A204.1 (cell line): ENCODE measurements at regions not wholly inside any gene's neighbourhood (a gene's known extent, or its start where the extent isn't known, plus 50 kb on each side); places are given as distances from the start of the nearest gene placed in this dataset.
"Not testable (repeated sequence)": the region's sequence is repeated elsewhere in the genome, so short reads cannot be mapped to it uniquely, and the experiment has no call there.

Experiments used
- FAIRE-seq: peaks from 2 replicates; lab custom pipeline; 2012; peaks lifted over from hg19 to GRCh38; lab: Jason Lieb, UNC

GRCh38 chr3:82741346-82741745 lies 979.9 kb upstream of the GBE1 start:
- no peak for FAIRE-seq

DNA sequence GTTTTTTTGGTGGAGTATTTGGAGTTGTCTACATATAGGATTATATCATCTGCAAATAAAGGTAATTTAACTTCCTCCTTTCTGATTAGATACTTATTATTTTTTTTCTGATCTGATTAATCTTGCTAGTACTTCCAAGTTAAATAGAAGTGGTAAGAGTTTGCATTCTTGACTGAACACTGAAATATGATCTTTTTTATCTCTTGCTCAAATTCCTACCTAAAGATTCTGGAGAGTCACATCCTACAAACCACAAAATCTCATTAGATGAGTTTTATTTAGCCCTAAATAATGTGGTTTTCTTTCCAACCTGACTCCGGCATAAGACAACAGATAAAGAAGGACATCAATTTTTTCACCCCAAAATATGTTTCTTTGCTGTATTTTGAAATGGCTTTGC lies 977.9 kb upstream of the GBE1 start:
- no peak for FAIRE-seq

GRCh38 chr3:82736696-82737277 lies 975.3 kb upstream of the GBE1 start:
- FAIRE-seq: no peak

DNA sequence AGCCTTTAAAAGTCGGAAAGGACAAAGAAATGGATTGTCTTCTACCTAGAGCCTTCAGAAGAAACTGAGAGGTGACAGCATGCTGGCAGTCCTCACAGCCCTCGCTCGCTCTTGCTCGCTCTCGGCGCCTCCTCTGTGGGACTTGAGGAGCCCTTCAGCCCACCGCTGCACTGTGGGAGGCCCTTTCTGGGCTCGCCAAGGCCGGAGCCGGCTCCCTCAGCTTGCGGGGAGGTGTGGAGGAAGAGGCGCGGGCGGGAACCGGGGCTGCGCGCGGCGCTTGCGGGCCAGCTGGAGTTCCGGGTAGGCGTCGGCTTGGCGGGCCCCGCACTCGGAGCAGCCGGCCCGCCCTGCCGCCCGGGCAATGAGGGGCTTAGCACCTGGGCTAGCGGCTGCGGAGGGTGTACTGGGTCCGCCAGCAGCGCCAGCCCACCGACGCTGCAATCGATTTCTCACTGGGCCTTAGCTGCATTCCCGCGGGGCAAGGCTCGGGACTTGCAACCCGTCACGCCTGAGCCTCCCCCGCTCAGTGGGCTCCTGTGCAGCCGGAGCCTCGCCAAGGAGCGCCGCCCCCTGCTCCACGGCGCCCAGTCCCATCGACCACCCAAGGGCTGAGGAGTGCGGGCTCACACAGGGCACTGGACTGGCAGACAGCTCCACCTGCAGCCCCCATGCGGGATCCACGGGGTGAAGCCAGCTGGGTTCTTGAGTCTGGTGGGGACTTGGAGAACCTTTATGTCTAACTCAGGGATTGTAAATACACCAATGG lies 953.8 kb upstream of the GBE1 start:
- no peak for FAIRE-seq

DNA sequence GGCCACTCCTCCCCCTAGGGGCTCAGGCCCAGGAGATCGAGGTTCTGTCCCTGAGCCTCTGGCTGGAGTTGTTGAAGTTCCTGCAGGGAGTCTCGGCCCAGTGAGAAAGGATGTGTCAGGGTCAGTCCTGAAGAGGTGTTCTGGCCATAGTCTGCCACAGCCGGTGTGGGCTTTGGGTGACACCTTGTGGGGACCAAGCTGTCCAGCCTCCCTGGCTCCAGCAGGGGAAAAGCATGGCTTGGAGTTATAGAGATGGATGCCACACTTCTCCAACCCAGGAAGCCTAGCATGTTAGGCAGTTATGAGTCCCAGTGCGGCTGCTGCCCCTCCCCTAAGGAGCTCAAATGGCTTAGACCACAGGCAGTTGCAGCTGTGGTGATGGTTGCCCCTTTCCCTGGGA lies 945.6 kb upstream of the GBE1 start:
- no peak for FAIRE-seq

DNA sequence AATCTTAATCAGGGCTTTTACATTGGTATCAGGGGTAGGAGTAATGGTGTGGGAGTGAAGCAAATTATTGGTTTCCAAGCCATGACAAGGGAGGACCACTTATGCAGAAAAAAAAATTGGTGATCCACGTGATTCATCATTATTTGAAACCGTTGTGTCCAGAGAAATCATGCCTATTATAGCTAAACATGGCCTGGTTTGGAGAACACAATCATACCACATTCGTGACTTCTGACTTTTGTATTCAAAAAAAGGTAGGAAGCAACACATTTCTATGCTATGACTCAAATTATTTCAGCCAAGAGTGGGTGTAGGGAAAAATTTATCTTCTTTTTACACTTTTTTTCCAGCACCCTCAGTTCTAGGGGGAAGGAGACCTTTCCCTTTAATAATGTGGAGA lies 924.3 kb upstream of the GBE1 start:
- FAIRE-seq: no peak

- no peak for FAIRE-seq
Observed at GRCh38 chr3:82676356-82677026, 915.0 kb upstream of the GBE1 start.

- peak; percentile 23 for FAIRE-seq
Observed at GRCh38 chr3:82672966-82673365, 911.5 kb upstream of the GBE1 start.

DNA sequence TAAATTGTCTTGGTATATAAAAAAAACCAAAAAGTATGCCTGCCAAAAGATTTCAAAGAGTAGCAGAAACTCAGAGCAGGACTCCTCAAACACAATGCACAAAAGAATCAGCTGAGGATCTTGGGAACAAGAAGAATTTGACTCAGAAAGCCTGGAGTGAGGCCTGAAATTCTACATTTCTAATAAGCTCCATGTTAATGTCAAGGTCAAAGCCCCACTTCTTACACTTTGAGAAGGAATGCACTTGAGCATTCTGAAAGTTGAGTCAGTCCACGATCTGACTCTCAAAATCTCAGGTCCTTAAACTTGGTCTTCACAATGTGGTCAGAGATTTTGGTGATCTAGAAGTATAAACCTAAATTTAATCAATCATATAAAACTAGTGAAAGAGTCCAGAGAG lies 910.0 kb upstream of the GBE1 start:
- FAIRE-seq: no peak

DNA sequence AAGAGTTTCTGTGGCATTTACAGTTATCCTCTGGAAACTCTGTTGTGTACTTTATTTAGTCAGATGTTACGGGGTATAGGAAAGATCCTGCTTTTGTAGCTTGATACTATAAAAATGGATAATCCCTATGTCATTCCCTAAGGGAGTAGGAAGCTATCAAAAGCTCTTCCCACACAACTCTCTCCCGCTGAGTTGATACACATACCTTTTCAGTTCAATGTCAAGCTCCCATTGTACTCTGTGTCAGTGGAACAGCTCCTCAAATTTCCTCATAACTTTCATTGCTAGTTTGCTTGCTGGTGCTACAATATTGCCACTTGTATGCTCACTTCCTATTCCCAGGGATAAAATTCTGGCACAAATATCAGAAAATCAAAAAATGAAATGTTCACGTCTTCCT lies 893.3 kb upstream of the GBE1 start:
- no peak for FAIRE-seq

- FAIRE-seq: no peak
Observed at GRCh38 chr3:82643948-82644347, 882.5 kb upstream of the GBE1 start.

- no peak for FAIRE-seq
Observed at GRCh38 chr3:82641701-82642100, 880.3 kb upstream of the GBE1 start.

DNA sequence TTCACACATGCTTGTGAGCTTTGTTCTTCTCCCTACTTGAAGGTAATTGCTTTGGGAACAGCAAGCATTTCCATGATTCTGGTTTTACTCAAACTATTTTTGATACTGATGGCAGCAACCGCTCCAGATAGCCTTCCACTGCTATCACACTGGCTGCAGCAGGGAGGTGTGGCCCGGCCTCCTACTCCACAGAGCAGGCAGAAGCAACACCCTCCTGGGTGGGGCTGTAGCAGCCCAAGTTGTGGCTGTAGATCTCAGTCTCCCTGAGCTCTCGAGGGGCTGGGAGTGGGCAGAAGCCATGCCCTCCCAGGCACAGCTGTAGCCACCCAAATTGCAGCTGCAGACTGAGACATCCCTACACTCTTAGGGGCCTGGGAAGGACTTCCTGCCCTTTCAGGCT lies 878.8 kb upstream of the GBE1 start:
- no peak for FAIRE-seq

- no peak for FAIRE-seq
Observed at GRCh38 chr3:82637574-82637973, 876.1 kb upstream of the GBE1 start.

- no peak for FAIRE-seq
Observed at GRCh38 chr3:82636177-82636576, 874.7 kb upstream of the GBE1 start.

GRCh38 chr3:82633319-82633718 lies 871.9 kb upstream of the GBE1 start:
- no peak for FAIRE-seq

GRCh38 chr3:82629937-82630336 lies 868.5 kb upstream of the GBE1 start:
- FAIRE-seq: no peak

GRCh38 chr3:82628385-82629014 lies 867.1 kb upstream of the GBE1 start:
- no peak for FAIRE-seq

DNA sequence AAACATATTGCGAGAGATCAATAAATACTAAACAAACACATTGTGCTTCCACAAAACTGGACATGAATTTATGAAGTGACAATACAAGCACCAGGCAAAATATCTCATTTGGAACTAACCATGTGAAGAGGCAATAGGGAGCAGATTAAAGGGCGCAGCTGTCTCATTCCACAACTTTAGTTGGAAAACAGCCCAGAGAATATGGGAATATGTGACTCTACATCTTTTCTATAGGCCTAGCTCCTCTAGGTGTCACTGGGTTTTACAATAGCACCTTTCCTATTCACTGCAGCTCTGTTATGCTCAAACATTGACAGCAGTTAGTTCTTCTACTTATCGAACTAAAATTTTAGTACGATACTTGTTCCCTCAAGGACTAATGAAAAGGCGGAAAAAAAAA lies 866.3 kb upstream of the GBE1 start:
- FAIRE-seq: no peak

DNA sequence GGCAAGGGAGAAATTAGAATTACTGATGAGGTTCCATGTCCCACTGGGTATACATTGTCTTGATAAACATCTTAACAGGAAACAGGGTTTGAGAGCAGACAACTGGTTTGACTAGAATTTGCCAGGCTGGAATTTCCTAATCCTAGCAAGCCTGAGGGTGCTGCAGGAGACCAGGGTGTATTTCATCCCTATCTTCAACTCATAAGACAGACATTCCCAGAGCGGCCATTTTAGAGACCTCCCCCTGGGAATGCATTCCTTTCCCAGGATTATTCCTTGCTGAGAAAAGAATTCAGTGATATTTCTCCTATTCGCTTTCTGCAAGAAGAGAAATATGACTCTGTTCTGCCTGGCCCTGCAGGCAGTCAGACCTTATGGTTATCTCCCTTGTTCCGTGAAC lies 859.3 kb upstream of the GBE1 start:
- FAIRE-seq: not testable (repeated sequence)

- FAIRE-seq: no peak
Observed at GRCh38 chr3:82618594-82618993, 857.1 kb upstream of the GBE1 start.

GRCh38 chr3:82610236-82610635 lies 848.8 kb upstream of the GBE1 start:
- no peak for FAIRE-seq

DNA sequence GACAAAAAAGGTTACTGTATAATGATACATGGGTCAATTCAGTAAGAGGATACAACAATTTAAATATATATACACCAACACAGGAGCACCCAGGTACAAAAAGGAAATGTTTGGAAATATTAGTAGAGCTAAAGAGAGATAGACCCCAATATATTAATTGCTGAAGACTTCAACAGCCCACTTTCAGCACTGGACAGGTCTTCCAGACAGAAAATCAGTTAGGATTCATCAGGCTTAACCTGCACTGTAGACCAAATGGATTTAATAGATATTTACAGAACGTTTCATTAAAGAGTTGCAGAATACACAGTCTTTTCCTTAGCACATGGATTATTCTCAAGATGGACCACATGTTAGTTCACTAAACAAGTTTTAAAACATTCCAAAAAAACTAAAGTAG lies 845.9 kb upstream of the GBE1 start:
- FAIRE-seq: no peak
